ENCODE measurements at regions not wholly inside any gene's neighbourhood (a gene's known extent, or its start where the extent isn't known, plus 50 kb on each side); places are given as distances from the start of the nearest gene placed in this dataset.

DNA sequence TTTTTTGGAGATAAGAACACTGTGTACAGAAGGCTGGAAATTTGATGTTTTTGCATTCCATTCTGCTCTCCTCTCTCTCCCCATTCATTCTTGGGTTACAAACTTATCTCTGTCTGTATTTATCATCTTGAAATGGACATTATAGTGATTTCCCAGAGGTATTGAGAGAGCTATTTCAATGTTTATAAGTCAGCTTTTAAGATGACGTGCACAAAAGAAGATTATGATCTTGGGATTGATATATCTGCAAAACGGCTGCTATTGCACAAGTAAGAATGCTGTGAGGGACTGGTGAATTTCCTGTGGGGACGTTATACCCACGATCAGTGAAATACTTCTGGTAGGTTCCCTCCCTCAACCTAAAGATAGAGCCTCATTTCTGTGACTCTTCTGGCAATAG, 61.0 kb upstream of the DTNA start:
- DNase-seq (ENCODE audit: low spot score), result no peak
- in situ Hi-C loops (cut with MboI; ENCODE audit: low sequenced_read_pairs, unreplicated experiment), result no loop called here
- TF ChIP-seq, protein P1, sequence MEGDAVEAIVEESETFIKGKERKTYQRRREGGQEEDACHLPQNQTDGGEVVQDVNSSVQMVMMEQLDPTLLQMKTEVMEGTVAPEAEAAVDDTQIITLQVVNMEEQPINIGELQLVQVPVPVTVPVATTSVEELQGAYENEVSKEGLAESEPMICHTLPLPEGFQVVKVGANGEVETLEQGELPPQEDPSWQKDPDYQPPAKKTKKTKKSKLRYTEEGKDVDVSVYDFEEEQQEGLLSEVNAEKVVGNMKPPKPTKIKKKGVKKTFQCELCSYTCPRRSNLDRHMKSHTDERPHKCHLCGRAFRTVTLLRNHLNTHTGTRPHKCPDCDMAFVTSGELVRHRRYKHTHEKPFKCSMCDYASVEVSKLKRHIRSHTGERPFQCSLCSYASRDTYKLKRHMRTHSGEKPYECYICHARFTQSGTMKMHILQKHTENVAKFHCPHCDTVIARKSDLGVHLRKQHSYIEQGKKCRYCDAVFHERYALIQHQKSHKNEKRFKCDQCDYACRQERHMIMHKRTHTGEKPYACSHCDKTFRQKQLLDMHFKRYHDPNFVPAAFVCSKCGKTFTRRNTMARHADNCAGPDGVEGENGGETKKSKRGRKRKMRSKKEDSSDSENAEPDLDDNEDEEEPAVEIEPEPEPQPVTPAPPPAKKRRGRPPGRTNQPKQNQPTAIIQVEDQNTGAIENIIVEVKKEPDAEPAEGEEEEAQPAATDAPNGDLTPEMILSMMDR (IDR thresholded peaks at IDR 0.05; ENCODE audit: borderline replicate concordance, control extremely low read depth, extremely low read depth, insufficient read depth, missing control alignments), result no peak

DNA sequence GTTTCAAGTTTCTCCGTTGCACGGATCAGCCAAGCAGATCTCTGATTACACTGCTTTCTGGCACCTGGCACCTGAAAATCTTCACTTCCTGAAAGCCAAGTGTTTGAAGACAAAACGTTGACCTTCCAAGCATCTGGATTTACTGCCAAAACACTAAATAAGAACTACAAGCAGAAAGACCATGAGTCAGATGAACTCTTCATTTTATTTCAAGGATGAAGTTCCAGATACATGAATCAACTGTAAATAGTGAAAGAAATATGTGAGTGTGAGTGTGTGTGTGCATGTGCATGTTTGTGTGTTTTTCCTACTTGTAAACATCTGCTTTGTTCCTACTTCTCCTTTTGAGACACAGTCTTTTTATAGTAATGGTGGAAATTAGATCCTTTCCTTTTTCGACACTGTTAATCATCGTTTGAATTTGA, 60.0 kb upstream of the DTNA start:
- TF ChIP-seq, protein P1 (IDR thresholded peaks at IDR 0.05; ENCODE audit: borderline replicate concordance, control extremely low read depth, extremely low read depth, insufficient read depth, missing control alignments), result no peak
- DNase-seq (ENCODE audit: low spot score), result no peak
- in situ Hi-C loops (cut with MboI; ENCODE audit: low sequenced_read_pairs, unreplicated experiment), result no loop called here

DNA sequence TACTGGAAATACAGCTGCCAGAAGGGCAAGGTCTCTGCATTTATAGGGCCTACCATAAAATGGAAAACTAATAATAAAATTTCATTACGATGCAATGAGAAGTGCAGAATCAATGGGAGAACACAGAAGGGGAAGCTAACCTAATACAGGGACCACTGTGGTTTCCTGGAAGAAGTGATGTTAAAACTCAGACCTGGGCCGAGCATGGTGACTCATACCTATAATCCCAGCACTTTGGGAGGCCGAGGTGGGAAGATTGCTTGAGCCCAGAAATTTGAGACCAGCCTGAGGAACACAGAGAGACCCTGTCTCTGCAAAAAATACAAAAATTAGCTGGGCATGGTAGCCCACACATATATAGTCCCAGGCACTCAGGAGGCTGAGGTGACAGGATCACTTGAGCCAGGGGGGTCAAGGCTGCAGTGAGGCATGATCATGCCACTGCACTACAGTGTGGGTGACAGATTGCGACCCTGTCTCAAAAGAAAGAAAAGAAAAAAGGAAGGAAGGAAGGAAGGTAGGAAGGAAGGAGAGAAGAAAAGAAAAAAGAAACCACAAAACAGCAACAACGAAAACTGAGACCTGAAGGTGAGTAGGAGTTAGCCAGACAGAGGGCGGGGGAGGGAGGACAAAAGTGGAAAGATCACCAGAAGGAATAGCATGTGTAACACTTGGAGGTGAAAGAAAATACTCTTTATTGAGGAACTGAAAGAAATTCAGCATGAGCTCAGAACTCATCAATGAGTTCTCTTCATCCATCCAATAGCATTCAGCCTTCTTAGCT, 58.3 kb upstream of the DTNA start:
- no peak for DNase-seq (ENCODE audit: low spot score)
- TF ChIP-seq, protein P1 (IDR thresholded peaks at IDR 0.05; ENCODE audit: borderline replicate concordance, control extremely low read depth, extremely low read depth, insufficient read depth, missing control alignments), result no peak
- in situ Hi-C loops (cut with MboI; ENCODE audit: low sequenced_read_pairs, unreplicated experiment), result no loop called here

DNA sequence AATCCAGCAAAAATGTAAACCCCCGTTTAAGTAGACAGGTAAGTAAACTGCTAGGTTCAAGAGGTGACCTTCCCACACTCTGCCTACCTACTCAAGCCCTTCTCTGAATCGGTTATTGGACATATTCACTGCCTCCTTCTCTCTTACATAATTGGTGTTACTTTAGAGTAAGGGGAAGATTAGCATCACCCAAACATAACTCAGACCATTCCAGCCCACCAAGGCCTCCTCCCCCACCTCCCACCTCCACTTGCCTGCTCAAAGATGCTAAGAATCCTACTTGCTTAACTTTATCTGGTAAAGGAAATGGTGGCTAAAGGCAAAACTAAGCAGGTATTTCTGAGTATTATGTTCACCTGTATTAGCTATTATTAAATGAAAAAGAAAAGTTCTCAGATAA, 55.0 kb upstream of the DTNA start:
- in situ Hi-C loops (cut with MboI; ENCODE audit: low sequenced_read_pairs, unreplicated experiment), result no loop called here
- TF ChIP-seq, protein P1 (IDR thresholded peaks at IDR 0.05; ENCODE audit: borderline replicate concordance, control extremely low read depth, extremely low read depth, insufficient read depth, missing control alignments), result no peak
- DNase-seq (ENCODE audit: low spot score), result no peak

DNA sequence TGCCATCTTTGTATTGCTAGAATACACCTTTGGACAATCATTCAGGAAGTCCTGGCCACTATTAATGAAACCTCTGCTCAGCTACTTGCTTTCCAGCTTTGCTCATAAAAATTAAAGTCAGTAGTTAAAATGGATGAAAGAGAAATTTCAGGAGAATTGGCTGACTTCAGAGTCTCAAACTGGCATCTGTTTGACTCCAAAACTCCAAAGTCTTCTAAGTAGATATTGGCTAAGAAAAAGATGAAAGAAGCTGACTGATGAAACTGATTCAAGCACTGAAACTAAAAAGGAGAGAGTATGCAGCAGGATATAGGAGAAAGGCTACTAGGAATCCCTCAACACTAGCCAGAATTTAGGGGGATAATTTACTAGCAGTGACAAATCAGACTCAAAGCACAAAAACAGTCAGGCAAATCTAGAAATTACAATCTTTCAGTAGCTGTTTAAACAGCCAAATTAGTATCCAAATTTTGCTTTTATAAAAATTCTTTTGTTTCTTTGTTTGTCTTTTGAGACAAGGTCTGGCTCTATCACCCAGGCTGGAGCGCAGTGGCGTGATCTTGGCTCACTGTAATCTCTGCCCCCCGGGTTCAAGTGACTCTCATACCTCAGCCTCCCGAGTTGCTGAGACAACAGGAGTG, 52.1 kb upstream of the DTNA start:
- in situ Hi-C loops (cut with MboI; ENCODE audit: low sequenced_read_pairs, unreplicated experiment), result no loop called here
- TF ChIP-seq, protein P1 (IDR thresholded peaks at IDR 0.05; ENCODE audit: borderline replicate concordance, control extremely low read depth, extremely low read depth, insufficient read depth, missing control alignments), result no peak
- DNase-seq (ENCODE audit: low spot score), result no peak

DNA sequence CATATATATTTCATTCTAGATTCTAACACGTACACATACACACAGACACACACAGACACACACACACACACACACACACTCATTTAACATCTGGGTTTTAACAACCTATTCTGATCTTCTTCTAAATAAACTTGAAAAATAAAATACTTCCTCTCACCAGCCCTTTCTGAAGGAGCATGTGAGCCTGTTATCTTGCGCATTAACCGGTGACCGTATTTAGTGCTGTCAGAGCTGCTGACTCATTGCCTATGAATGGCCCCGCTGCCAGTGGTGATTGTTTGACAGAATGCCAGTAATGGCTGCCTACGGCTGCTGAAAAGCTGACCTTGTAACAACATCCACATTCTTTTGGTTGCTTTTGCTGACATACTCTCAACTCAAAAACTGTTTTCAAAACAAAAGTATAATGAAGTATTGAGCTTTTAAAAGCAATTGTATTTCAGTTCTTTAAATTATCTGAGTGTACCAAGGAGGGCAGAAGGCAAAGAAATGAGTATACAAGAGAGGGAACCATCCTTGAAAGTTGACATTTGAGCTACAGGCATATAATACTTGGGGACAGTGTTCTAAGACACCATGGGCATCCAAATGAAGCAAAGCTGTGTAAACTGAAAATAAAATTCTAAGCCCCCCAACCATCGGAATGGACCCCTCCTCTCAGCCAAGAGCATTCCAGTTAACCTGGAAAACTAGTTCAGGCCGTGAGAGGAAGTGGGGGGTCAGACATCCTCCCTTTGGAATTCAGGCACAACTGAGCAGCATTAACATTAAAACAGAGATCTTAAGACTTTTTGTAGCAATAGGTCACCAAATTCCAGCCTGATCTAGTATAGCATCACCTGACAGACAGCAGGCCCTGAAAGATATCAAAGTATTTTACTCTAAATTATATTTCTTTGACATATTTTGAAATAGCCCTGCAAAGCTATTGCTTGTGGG, 50.2 kb upstream of the DTNA start:
- TF ChIP-seq, protein P1 (IDR thresholded peaks at IDR 0.05; ENCODE audit: borderline replicate concordance, control extremely low read depth, extremely low read depth, insufficient read depth, missing control alignments), result no peak
- DNase-seq (ENCODE audit: low spot score), result no peak
- in situ Hi-C loops (cut with MboI; ENCODE audit: low sequenced_read_pairs, unreplicated experiment), result no loop called here
